ENCODE measurements at regions not wholly inside any gene's neighbourhood (a gene's known extent, or its start where the extent isn't known, plus 50 kb on each side); places are given as distances from the start of the nearest gene placed in this dataset.

- Histone ChIP-seq H3F3A (ENCODE audit: insufficient read depth, low read length) (no peaks in the 10 kb centered on the region), H3K9me3 (ENCODE audit: low read length) (no peaks in the 10 kb centered on the region), H4K20me1 (ENCODE audit: insufficient read depth, low read length) (no peaks in the 10 kb centered on the region), H3K4me2 (ENCODE audit: low read length) (no peak overlapping the region), H3K36me3 (ENCODE audit: insufficient read depth, low read length) (no peaks in the 10 kb centered on the region), H2AFZ (ENCODE audit: low read length) (no peak overlapping the region), H3K9me2 (ENCODE audit: low read depth, low read length) (no peaks in the 10 kb centered on the region), H3K9ac (ENCODE audit: low read length) (no peak overlapping the region), H3K27ac (ENCODE audit: low read depth, low read length, poor library complexity, severe bottlenecking) (no peak overlapping the region), H3K4me1 (ENCODE audit: insufficient read depth, low read length, severe bottlenecking) (no peaks in the 10 kb centered on the region), H3K4me3 (ENCODE audit: low read depth, low read length, poor library complexity, severe bottlenecking) (no peak overlapping the region), H3K79me2 (ENCODE audit: insufficient read depth, low read length) (no peaks in the 10 kb centered on the region), H3K27me3 (ENCODE audit: insufficient read depth, low read length) (no peaks in the 10 kb centered on the region)
- TF ChIP-seq CTCF (IDR thresholded peaks at IDR 0.05; ENCODE audit: low read length) (no peak), EZH2 (IDR thresholded peaks at IDR 0.05; ENCODE audit: borderline replicate concordance, low read length) (no peak)
These were observed 325.6 kb downstream of the PRELID2 start for GRCh38 chr5:145509336-145510136.

- Histone ChIP-seq H3K9me3 (ENCODE audit: low read length) (no peaks in the 10 kb centered on the region), H3K27ac (ENCODE audit: low read depth, low read length, poor library complexity, severe bottlenecking) (no peak overlapping the region), H3F3A (ENCODE audit: insufficient read depth, low read length) (no peaks in the 10 kb centered on the region), H3K4me2 (ENCODE audit: low read length) (no peak overlapping the region), H3K4me1 (ENCODE audit: insufficient read depth, low read length, severe bottlenecking) (no peaks in the 10 kb centered on the region), H3K4me3 (ENCODE audit: low read depth, low read length, poor library complexity, severe bottlenecking) (no peak overlapping the region), H3K9ac (ENCODE audit: low read length) (no peak overlapping the region), H4K20me1 (ENCODE audit: insufficient read depth, low read length) (no peaks in the 10 kb centered on the region), H3K36me3 (ENCODE audit: insufficient read depth, low read length) (no peaks in the 10 kb centered on the region), H3K79me2 (ENCODE audit: insufficient read depth, low read length) (no peaks in the 10 kb centered on the region), H3K9me2 (ENCODE audit: low read depth, low read length) (no peaks in the 10 kb centered on the region), H2AFZ (ENCODE audit: low read length) (no peak overlapping the region), H3K27me3 (ENCODE audit: insufficient read depth, low read length) (no peaks in the 10 kb centered on the region)
- TF ChIP-seq CTCF (IDR thresholded peaks at IDR 0.05; ENCODE audit: low read length) (no peak), EZH2 (IDR thresholded peaks at IDR 0.05; ENCODE audit: borderline replicate concordance, low read length) (no peak)
These were observed 328.8 kb downstream of the PRELID2 start for GRCh38 chr5:145506185-145506850.

- Histone ChIP-seq H3K4me3 (ENCODE audit: low read depth, low read length, poor library complexity, severe bottlenecking) (no peak overlapping the region), H3K4me2 (ENCODE audit: low read length) (no peak overlapping the region), H3K9ac (ENCODE audit: low read length) (no peak overlapping the region), H3K9me3 (ENCODE audit: low read length) (no peaks in the 10 kb centered on the region), H3K36me3 (ENCODE audit: insufficient read depth, low read length) (no peaks in the 10 kb centered on the region), H3K27ac (ENCODE audit: low read depth, low read length, poor library complexity, severe bottlenecking) (no peak overlapping the region), H3K79me2 (ENCODE audit: insufficient read depth, low read length) (no peaks in the 10 kb centered on the region), H4K20me1 (ENCODE audit: insufficient read depth, low read length) (no peaks in the 10 kb centered on the region), H3K9me2 (ENCODE audit: low read depth, low read length) (no peaks in the 10 kb centered on the region), H3K27me3 (ENCODE audit: insufficient read depth, low read length) (no peaks in the 10 kb centered on the region), H2AFZ (ENCODE audit: low read length) (no peak overlapping the region), H3K4me1 (ENCODE audit: insufficient read depth, low read length, severe bottlenecking) (no peaks in the 10 kb centered on the region), H3F3A (ENCODE audit: insufficient read depth, low read length) (no peaks in the 10 kb centered on the region)
- TF ChIP-seq CTCF (IDR thresholded peaks at IDR 0.05; ENCODE audit: low read length) (no peak), EZH2 (IDR thresholded peaks at IDR 0.05; ENCODE audit: borderline replicate concordance, low read length) (no peak)
These were observed 332.2 kb downstream of the PRELID2 start for GRCh38 chr5:145502906-145503305.

All from OCI-LY1 (cell line).